H1 (cell line): ENCODE measurements at regions not wholly inside any gene's neighbourhood (a gene's known extent, or its start where the extent isn't known, plus 50 kb on each side); places are given as distances from the start of the nearest gene placed in this dataset.

ENCODE experiments used
- CTCF ChIA-PET: fragments of 300-600 bp; sonication (Branson Sonifier 250); formaldehyde crosslinking; loops from one replicate; lab custom pipeline; 2021; ENCODE audit not compliant: partially characterized antibody; lab: Charles Lee
- POLR2A ChIA-PET: fragments of 300-600 bp; sonication (Branson Sonifier 250); formaldehyde crosslinking; loops from one replicate; lab custom pipeline; 2021; ENCODE audit warnings: inconsistent platforms; ENCODE audit not compliant: partially characterized antibody; lab: Charles Lee
- DNase-seq, 2 experiments: peaks; one replicate each; pipeline versions ENCODE4 v3.0.0 to v3.0.0-alpha.2; 2010 to 2022; ENCODE audit warnings: low spot score in 2 of 2, low read depth in 1 of 2, mixed read lengths in 1 of 2
- FAIRE-seq: peaks from 2 replicates; lab custom pipeline; 2011; peaks lifted over from hg19 to GRCh38; lab: Jason Lieb, UNC
- H2AFZ ChIP-seq: 2 replicates; pipeline ENCODE4 v1.8.1; 2012; ENCODE audit warnings: low read length, inconsistent platforms
- H2AK5ac ChIP-seq: 2 replicates; pipeline ENCODE4 v1.6.1; 2013; ENCODE audit warnings: low read depth, low read length
- H2BK120ac ChIP-seq: replicated peaks from 2 replicates; pipeline ENCODE3; 2013; ENCODE audit warnings: low read depth, low read length, inconsistent platforms
- H2BK12ac ChIP-seq: 2 replicates; pipeline ENCODE4 v1.6.1; 2013; ENCODE audit warnings: low read depth, low read length
- H2BK15ac ChIP-seq: 2 replicates; pipeline ENCODE4 v1.6.1; 2013; ENCODE audit warnings: low read length
- H2BK20ac ChIP-seq: 2 replicates; pipeline ENCODE4 v1.6.1; 2013; ENCODE audit warnings: low read length
- H2BK5ac ChIP-seq: 2 replicates; pipeline ENCODE4 v1.6.1; 2013; ENCODE audit warnings: low read depth, low read length
- H3K14ac ChIP-seq: 2 replicates; pipeline ENCODE4 v1.6.1; 2013; ENCODE audit warnings: inconsistent platforms; ENCODE audit not compliant: insufficient read length
- H3K18ac ChIP-seq: 2 replicates; pipeline ENCODE4 v1.6.1; 2013; ENCODE audit warnings: low read length; ENCODE audit errors: extremely low read depth
- H3K23ac ChIP-seq: 2 replicates; pipeline ENCODE4 v1.6.1; 2013; ENCODE audit warnings: inconsistent platforms; ENCODE audit not compliant: insufficient read length
- H3K23me2 ChIP-seq: 2 replicates; pipeline ENCODE4 v1.6.1; 2013; ENCODE audit warnings: low read depth, low read length
- H3K27ac ChIP-seq: 2 replicates; pipeline ENCODE4 v1.6.1; 2011; ENCODE audit warnings: low read depth, low read length, inconsistent platforms
- H3K27me3 ChIP-seq, 4 experiments: replicated peaks in 1 of 4; 1 replicate in 1 of 4; 2 replicates in 3 of 4; pipeline versions ENCODE4 v1.6.1 to v1.8.1; 2011 to 2013; ENCODE audit warnings: low read length in 3 of 4, mild to moderate bottlenecking in 3 of 4, inconsistent platforms in 2 of 4, mixed read lengths in 2 of 4, moderate library complexity in 1 of 4; ENCODE audit not compliant: control insufficient read depth in 3 of 4, insufficient read depth in 3 of 4; ENCODE audit errors: extremely low read depth in 1 of 4
- H3K36me3 ChIP-seq, 4 experiments: 2 replicates each; pipeline versions ENCODE4 v1.6.1 to v1.8.1; 2011 to 2013; ENCODE audit warnings: mild to moderate bottlenecking in 4 of 4, low read length in 3 of 4, moderate library complexity in 2 of 4, control low read depth in 1 of 4, inconsistent platforms in 1 of 4; ENCODE audit not compliant: insufficient read depth in 4 of 4, control insufficient read depth in 2 of 4
- H3K4ac ChIP-seq: replicated peaks from 2 replicates; pipeline ENCODE3; 2013; ENCODE audit warnings: low read length, low read depth, mixed read lengths, inconsistent platforms; ENCODE audit not compliant: insufficient read length
- H3K4me1 ChIP-seq, 4 experiments: replicated peaks in 1 of 4; 1 replicate in 1 of 4; 2 replicates in 3 of 4; pipeline versions ENCODE4 v1.6.1 to v1.8.1; 2011 to 2013; ENCODE audit warnings: low read length in 3 of 4, inconsistent platforms in 2 of 4, mixed read lengths in 1 of 4; ENCODE audit not compliant: insufficient read depth in 4 of 4, control insufficient read depth in 3 of 4
- H3K4me2 ChIP-seq, 2 experiments: 2 replicates each; pipeline versions ENCODE4 v1.6.1 to v1.8.1; 2011 to 2013; ENCODE audit warnings: low read depth in 2 of 2, low read length in 2 of 2, control low read depth in 1 of 2, inconsistent platforms in 1 of 2, mild to moderate bottlenecking in 1 of 2; ENCODE audit not compliant: insufficient read depth in 1 of 2
- H3K4me3 ChIP-seq, 4 experiments: fragments of 200-600, 300-600 bp in 1 of 4; sonication (generic), shearing (Covaris generic), sonication (Bioruptor Twin) in 1 of 4; 2 replicates each; pipeline versions ENCODE4 v1.5.1 to v1.8.1; 2011 to 2016; ENCODE audit warnings: low read length in 4 of 4, low read depth in 3 of 4, control low read depth in 2 of 4, inconsistent platforms in 2 of 4, mild to moderate bottlenecking in 2 of 4, mixed read lengths in 1 of 4, moderate library complexity in 1 of 4; ENCODE audit not compliant: insufficient read depth in 2 of 4; ENCODE audit errors: extremely low read depth in 1 of 4
- H3K56ac ChIP-seq: replicated peaks from 2 replicates; pipeline ENCODE3; 2013; ENCODE audit warnings: low read depth, mild to moderate bottlenecking, mixed read lengths, low read length, inconsistent platforms; ENCODE audit not compliant: insufficient read length
- H3K79me1 ChIP-seq: 2 replicates; pipeline ENCODE4 v1.6.1; 2013; ENCODE audit warnings: low read depth, low read length, control low read depth
- H3K79me2 ChIP-seq, 2 experiments: 2 replicates each; pipeline versions ENCODE4 v1.6.1 to v1.8.1; 2012 to 2013; ENCODE audit warnings: low read length in 2 of 2, mild to moderate bottlenecking in 2 of 2, inconsistent platforms in 1 of 2; ENCODE audit not compliant: insufficient read depth in 2 of 2, control insufficient read depth in 1 of 2
- H3K9ac ChIP-seq, 4 experiments: replicated peaks in 1 of 4; 1 replicate in 1 of 4; 2 replicates in 3 of 4; pipeline versions ENCODE4 v1.6.1 to v1.8.1; 2011 to 2013; ENCODE audit warnings: low read depth in 3 of 4, low read length in 3 of 4, control low read depth in 2 of 4, mild to moderate bottlenecking in 2 of 4, moderate library complexity in 2 of 4, inconsistent platforms in 1 of 4; ENCODE audit errors: extremely low read depth in 1 of 4
- H3K9me3 ChIP-seq, 2 experiments: 2 replicates each; pipeline versions ENCODE4 v1.6.1 to v1.8.1; 2012 to 2013; ENCODE audit warnings: mild to moderate bottlenecking in 2 of 2, moderate library complexity in 2 of 2, control low read depth in 1 of 2, inconsistent platforms in 1 of 2, low read depth in 1 of 2, low read length in 1 of 2, mixed read lengths in 1 of 2; ENCODE audit not compliant: insufficient read depth in 2 of 2
- H4K20me1 ChIP-seq, 2 experiments: replicated peaks in 1 of 2; 2 replicates each; pipeline versions ENCODE3 to v1.8.1; 2011 to 2013; ENCODE audit warnings: inconsistent platforms in 2 of 2, low read length in 2 of 2, mild to moderate bottlenecking in 1 of 2; ENCODE audit not compliant: insufficient read depth in 2 of 2, control insufficient read depth in 1 of 2
- H4K5ac ChIP-seq: 2 replicates; pipeline ENCODE4 v1.6.1; 2013; ENCODE audit warnings: low read length, low read depth, mixed read lengths, inconsistent platforms; ENCODE audit not compliant: insufficient read length
- H4K8ac ChIP-seq: 2 replicates; pipeline ENCODE4 v1.8.0; 2013; ENCODE audit warnings: mild to moderate bottlenecking, moderate library complexity, low read length, inconsistent platforms; ENCODE audit not compliant: insufficient read depth; ENCODE audit errors: extremely low read depth
- H4K91ac ChIP-seq: replicated peaks from 2 replicates; pipeline ENCODE3; 2013; ENCODE audit warnings: low read length, mixed read lengths, inconsistent platforms; ENCODE audit not compliant: insufficient read length
- POLR2A ChIP-seq, 2 experiments: IDR thresholded peaks; 1 replicate in 1 of 2; 2 replicates in 1 of 2; pipeline ENCODE4 v1.6.1; 2011; ENCODE audit warnings: low read depth in 2 of 2, low read length in 2 of 2, mild to moderate bottlenecking in 2 of 2; ENCODE audit errors: control extremely low read depth in 1 of 2
- POLR2AphosphoS5 ChIP-seq: IDR thresholded peaks from 2 replicates; pipeline ENCODE4 v1.6.1; 2011; ENCODE audit warnings: low read depth, low read length
- YY1 ChIP-seq: IDR thresholded peaks from 2 replicates; pipeline ENCODE4 v1.6.1; 2011; ENCODE audit warnings: low read depth, mild to moderate bottlenecking, low read length
- WGBS, 2 experiments: shearing (Covaris generic) in 1 of 2; methylation state at CpG; one replicate each; pipeline versions ENCODE4 v1.1.6 to v1.1.7; 2013 to 2015; ENCODE audit warnings: low lambda C conversion rate in 2 of 2, mixed read lengths in 2 of 2, inconsistent platforms in 1 of 2, low coverage in 1 of 2, missing lambda C conversion rate in 1 of 2; ENCODE audit not compliant: insufficient replicate concordance in 2 of 2, insufficient coverage in 1 of 2, insufficient read length in 1 of 2; ENCODE audit errors: extremely low coverage in 1 of 2, missing lambda C conversion rate in 1 of 2; 5-methylcytosine and 5-hydroxymethylcytosine counted together

DNA sequence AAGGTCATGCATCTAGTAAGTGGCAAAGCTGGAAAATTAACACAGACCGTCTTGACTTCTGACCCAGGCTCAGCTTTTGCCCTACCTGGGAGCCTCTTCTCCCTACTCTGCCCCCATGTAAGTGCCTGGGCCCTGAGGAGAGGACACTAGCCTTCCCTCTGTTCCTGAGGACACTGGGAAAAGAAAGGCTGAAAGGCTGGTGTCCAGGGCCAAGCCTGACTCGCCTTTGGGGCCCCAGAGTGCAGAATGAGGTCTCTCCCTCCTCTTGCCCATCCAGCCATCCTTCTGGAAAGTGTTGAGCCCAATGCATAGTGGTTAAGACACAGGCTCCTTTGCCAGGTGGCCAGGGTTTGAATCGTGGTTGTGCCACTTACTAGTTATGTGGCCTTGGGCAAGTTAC lies 91.5 kb downstream of the PJA1 start:
- DNase-seq = no peak
- Histone ChIP-seq H4K5ac (no peak overlapping the region), H2BK20ac (no peak overlapping the region), H4K20me1 (no peaks in the 10 kb centered on the region), H3K4me1 (peaks cover 0 to 11% (median 2%) of the 10 kb centered on the region in 4 experiments; a peak in 3 of 7 replicates), H3K4me2 (no peak overlapping the region), H3K23me2 (no peaks in the 10 kb centered on the region), H3K14ac (no peak overlapping the region), H2BK120ac (no peak overlapping the region), H4K91ac (no peak overlapping the region), H2AK5ac (no peak overlapping the region), H2AFZ (no peak overlapping the region), H3K18ac (no peak overlapping the region), H2BK15ac (no peak overlapping the region), H3K9me3 (no peaks in the 10 kb centered on the region), H3K27me3 (no peaks in the 10 kb centered on the region), H3K9ac (no peak overlapping the region), H3K4ac (no peak overlapping the region), H3K79me2 (no peaks in the 10 kb centered on the region), H3K4me3 (no peak overlapping the region), H3K27ac (no peak overlapping the region), H3K36me3 (no peaks in the 10 kb centered on the region), H3K56ac (no peak overlapping the region), H3K79me1 (no peaks in the 10 kb centered on the region), H4K8ac (no peak overlapping the region), H2BK5ac (no peak overlapping the region), H3K23ac (no peak overlapping the region), H2BK12ac (no peak overlapping the region)
- WGBS, 2 experiments = 100% methylated on average over 1 of the region's 3 CpGs; no CpG with 5 or more reads in 1 of the 2 experiments
- FAIRE-seq = no peak
- ChIA-PET POLR2A (no interaction called here), CTCF (no interaction called here)
- no peak for TF ChIP-seq YY1
- no peak for TF ChIP-seq POLR2AphosphoS5
- TF ChIP-seq POLR2A (IDR thresholded peaks at IDR 0.05; ENCODE audit: control extremely low read depth in 1 of 2, low read depth in 2 of 2, low read length in 2 of 2) = no peak
